Activated effector memory CD4-positive, alpha-beta T cell treated with anti-CD3 and anti-CD28 coated beads, Interleukin-2, amount 50 U/mL, for 16 hours (primary cell): ENCODE measurements at regions not wholly inside any gene's neighbourhood (a gene's known extent, or its start where the extent isn't known, plus 50 kb on each side); places are given as distances from the start of the nearest gene placed in this dataset.
A peak's percentile ranks its signal among the peaks of the same experiment; 100 is the strongest.

Experiments used
- DNase-seq: peaks from one replicate; pipeline ENCODE4 v3.0.0-alpha.2; 2020

GRCh38 chr11:116233561-116233960 is 539.2 kb downstream of the BUD13 start:
- no peak for DNase-seq

GRCh38 chr11:116232364-116232828 is 540.4 kb downstream of the BUD13 start:
- DNase-seq = no peak

- no peak for DNase-seq
Measured at GRCh38 chr11:116231543-116231942, 541.2 kb downstream of the BUD13 start.

DNA sequence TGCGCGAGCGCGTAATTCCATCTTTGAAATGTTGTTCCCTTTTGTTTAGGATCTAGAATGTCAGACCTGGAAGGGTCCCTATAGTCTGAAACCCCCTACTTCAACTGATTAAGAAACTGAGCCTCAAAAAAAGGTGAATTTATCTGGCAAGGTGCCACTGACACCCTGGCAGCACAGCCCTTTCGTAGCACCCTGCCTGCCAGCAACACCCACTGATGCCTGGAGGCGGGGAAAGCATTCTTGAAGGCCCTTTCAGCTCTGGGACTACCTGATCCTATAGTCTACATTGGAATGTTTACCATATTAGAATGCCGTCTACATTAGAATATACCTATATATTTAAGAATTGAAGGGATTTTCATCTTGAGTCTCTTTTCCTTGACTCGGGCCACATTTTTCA is 542.3 kb downstream of the BUD13 start:
- no peak for DNase-seq

DNA sequence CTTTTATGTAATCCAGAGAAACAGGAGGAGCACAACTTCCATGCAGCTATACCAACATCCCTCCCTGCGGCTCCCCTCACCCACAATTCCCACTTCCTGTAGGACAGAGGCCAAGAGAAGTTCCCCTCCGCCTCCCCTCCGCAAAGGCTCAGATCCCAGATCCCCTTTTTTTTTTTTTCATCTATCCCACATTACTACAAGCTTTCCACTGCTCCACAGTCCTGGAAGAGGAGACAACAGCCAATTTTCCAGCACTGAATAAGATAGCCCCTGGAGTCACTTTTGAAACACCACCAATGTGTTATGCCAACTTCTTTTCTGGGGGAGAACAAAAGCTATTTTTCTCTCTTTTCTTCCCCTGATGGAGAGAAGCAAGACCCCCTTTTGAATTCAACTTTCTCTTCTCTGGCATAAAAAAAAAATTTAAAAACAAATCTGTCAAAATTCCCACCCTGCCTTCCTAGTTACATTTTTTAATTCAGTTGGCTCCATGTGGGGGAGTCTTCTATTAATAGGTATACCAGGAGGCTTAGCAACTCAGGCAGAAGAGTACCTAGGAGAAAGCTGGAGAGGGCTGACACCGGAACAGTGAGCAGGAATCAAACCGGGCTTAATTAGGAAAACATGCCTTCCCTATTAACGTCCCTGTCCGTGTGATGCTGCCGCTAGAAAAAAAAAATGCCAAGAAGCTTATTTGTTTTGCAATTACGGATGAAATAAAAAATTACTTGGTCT is 543.4 kb downstream of the BUD13 start:
- DNase-seq = no peak

DNA sequence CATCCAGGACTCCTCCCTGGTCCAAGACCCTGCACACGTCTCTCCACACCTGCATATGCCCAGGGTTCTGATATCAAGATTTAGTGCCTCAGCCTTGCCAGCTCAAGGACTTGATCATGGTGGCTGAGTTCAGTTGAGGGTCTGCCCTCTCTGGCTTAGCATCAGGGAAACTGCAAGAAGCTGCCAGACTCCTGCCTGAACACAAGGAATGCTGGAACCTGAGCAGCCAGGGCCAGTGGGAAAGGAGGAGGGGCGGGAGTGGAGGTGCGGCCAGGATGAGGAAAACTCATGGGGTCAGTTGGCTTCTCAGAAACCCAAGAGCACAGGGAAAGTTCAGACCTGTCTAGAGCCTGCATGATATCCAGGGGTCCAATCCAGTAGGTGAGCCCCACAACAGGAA is 546.1 kb downstream of the BUD13 start:
- no peak for DNase-seq

- no peak for DNase-seq
Measured at GRCh38 chr11:116225784-116226585, 546.8 kb downstream of the BUD13 start.

GRCh38 chr11:116225236-116225635 is 547.6 kb downstream of the BUD13 start:
- DNase-seq = no peak

DNA sequence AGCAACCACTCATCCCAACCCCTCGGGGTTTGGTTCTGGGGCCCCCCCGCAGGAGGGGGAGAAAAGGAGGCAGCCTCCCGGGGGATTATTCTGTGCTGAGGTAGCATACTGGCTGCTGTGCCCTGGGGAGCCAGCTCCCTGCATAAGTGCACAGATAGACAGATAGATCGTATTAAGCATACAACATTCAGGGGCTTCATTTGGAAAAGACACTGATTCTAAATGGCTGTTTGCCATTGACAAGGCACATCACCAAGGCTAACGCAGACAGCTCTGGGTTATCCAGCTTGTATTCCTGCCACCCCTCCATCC is 547.9 kb downstream of the BUD13 start:
- no peak for DNase-seq

- peak; percentile 77 for DNase-seq
Measured at GRCh38 chr11:116224154-116224888, 548.5 kb downstream of the BUD13 start.

DNA sequence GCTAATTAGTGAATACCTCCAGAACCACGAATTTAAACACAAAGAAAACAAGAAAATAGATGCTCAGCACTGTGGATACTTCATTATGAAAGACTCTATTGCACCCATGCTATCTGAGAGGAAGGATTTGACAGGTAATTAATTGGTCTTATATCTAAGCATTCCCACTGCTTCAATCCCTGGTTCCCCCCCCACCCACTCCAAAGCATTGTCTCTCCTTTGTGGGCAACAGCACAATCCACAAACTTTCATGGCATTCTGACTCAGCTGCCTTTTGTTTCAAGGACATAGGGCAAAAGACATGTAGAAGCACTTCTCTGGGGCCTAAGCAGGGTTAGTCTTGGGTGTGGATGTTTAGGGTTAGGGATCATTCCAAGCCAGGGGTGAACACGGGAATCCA is 551.4 kb downstream of the BUD13 start:
- DNase-seq = no peak

DNA sequence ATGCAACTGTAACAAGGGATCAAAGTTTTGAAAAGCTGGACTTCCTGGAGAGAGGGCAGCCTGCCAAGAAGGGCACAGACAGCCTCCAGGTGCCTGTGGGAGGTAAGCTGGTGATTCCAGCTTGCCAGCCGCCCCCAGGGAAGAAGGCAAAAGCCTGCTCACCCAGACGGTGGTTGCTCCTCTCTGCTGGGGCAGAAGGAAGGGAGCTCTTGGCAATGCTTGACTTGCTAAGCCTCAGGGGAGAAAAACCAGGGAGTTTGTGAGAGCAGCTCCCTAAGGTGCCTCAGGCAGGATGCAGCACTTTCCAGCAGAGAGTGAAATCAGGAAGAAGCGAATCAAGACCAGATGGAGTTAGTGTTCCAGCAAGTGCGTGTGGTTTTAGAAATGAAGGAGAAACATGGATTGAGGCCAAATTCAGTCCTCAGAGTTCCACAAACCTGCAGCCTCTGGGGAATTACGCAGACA is 553.6 kb downstream of the BUD13 start:
- peak; percentile 41 for DNase-seq

- peak; percentile 5 for DNase-seq
Measured at GRCh38 chr11:116217441-116217840, 555.3 kb downstream of the BUD13 start.

DNA sequence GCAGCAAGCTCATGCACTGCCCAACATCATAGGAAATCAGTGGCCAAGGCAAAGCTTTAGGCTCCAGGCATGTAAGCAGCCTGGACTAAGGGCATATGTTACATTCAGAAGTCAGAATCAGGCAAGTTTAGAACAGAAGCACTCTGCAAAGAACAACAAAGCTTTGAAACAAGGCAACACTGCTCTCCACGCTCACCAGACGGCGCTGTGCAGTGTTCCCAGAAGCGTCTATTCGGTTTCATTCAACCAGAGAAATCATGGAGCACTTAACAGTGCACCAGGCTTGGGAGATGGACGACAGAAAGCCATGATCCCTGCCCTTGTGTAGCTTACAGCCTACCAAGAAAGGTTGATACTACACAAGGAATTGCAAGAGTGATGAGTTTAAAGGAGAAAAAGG is 555.8 kb downstream of the BUD13 start:
- peak; percentile 67 for DNase-seq

GRCh38 chr11:116215471-116216113 is 557.2 kb downstream of the BUD13 start:
- DNase-seq = peak; percentile 38

GRCh38 chr11:116211147-116211546 is 561.6 kb downstream of the BUD13 start:
- peak; percentile 2 for DNase-seq

DNA sequence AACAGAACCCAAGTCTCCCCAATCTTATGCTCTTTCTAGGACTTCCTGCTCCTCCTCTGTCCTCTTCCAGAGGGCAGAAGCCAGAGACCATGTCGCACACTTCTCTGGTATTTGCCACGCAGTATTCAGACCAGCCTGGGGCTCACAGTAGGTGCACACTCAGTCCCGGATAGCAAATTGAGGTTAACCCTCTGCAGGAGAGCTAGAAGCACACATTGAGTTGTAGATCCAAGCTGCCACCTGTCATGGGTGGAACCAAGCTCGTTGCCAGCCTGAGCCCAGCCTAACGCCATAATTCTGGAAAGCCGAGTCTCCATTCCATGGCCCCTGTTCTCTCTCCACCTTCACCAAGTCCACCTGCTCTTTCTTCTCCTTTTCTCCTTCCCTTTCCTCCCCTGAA is 562.1 kb downstream of the BUD13 start:
- peak; percentile 10 for DNase-seq

GRCh38 chr11:116209255-116209654 is 563.5 kb downstream of the BUD13 start:
- DNase-seq = no peak

GRCh38 chr11:116207421-116208141 is 565.2 kb downstream of the BUD13 start:
- peak; percentile 33 for DNase-seq

DNA sequence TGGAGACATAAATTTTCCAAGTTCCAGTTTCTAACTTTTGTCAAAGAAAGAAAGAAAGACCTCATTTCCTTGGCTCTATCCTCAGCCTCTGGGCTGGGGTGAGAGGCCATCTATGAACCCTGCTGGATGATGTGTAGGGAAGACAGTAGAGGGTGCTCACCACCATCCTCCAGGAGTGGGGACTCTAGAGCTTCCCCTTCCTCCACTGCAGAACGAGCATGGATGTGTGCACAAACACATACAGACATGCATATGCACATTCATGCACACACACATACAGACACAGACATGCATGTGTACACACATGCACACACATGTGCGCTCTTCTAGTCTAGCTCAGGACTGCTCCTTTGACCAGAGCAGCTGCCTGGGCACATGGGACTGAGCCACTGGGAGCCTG is 565.8 kb downstream of the BUD13 start:
- DNase-seq = no peak

GRCh38 chr11:116202922-116203321 is 569.9 kb downstream of the BUD13 start:
- DNase-seq = no peak

GRCh38 chr11:116200564-116200963 is 572.2 kb downstream of the BUD13 start:
- DNase-seq = no peak
